WTC11 (cell line): ENCODE measurements at regions not wholly inside any gene's neighbourhood (a gene's known extent, or its start where the extent isn't known, plus 50 kb on each side); places are given as distances from the start of the nearest gene placed in this dataset.

Source experiments
- ATAC-seq: fragments of 200-7000 bp; cut with Tn5 transposase; 2 replicates; pipeline ENCODE4 v1.10.0; 2021; ENCODE audit warnings: mild to moderate bottlenecking, moderate library complexity
- CTCF ChIA-PET: fragments of 300-600 bp; sonication (Branson Sonifier 250); formaldehyde crosslinking; loops from one replicate; lab custom pipeline; 2021; ENCODE audit warnings: antibody characterized with exemption; lab: Charles Lee
- POLR2A ChIA-PET: fragments of 350-600 bp; sonication (Branson Sonifier 250); formaldehyde crosslinking; loops from one replicate; lab custom pipeline; 2021; ENCODE audit warnings: antibody characterized with exemption; lab: Charles Lee
- DNase-seq: peaks from one replicate; pipeline ENCODE4 v3.0.0; 2021; ENCODE audit warnings: low spot score
- H3K27ac Mint-ChIP-seq: 2 replicates; pipeline ENCODE4 v1.8.0; 2021; ENCODE audit warnings: mixed read lengths
- H3K27me3 Mint-ChIP-seq: 2 replicates; pipeline ENCODE4 v1.8.0; 2021; ENCODE audit warnings: low read depth, mild to moderate bottlenecking, moderate library complexity, mixed read lengths
- H3K36me3 Mint-ChIP-seq: 2 replicates; pipeline ENCODE4 v1.8.0; 2021; ENCODE audit warnings: mixed read lengths
- H3K4me1 Mint-ChIP-seq: 2 replicates; pipeline ENCODE4 v1.8.0; 2022; ENCODE audit warnings: mixed read lengths
- H3K4me3 Mint-ChIP-seq: 2 replicates; pipeline ENCODE4 v1.8.0; 2021; ENCODE audit warnings: mild to moderate bottlenecking, moderate library complexity, mixed read lengths
- H3K9me3 Mint-ChIP-seq: 2 replicates; pipeline ENCODE4 v1.8.0; 2021; ENCODE audit warnings: mixed read lengths
- CDX4 ChIP-seq: fragments of 250-450 bp; sonication (Bioruptor Pico); IDR thresholded peaks from 2 replicates; pipeline ENCODE4 v1.9.0; 2021; ENCODE audit warnings: moderate library complexity, mild to moderate bottlenecking, inconsistent platforms, borderline replicate concordance
- ETV6 ChIP-seq: sonication (generic); formaldehyde crosslinking; IDR thresholded peaks from 2 replicates; pipeline ENCODE4 v1.8.1; 2022; ENCODE audit warnings: mild to moderate bottlenecking, missing genetic modification reagents
- GTF2I ChIP-seq: fragments of 250-450 bp; sonication (Bioruptor Pico); conservative IDR thresholded peaks from 2 replicates; pipeline ENCODE4 v1.4.0; 2021; ENCODE audit warnings: mild to moderate bottlenecking
- IRF1 ChIP-seq: sonication (generic); formaldehyde crosslinking; IDR thresholded peaks from 2 replicates; pipeline ENCODE4 v1.8.0; 2023; ENCODE audit warnings: missing genetic modification reagents
- NR1H2 ChIP-seq: sonication (generic); formaldehyde crosslinking; IDR thresholded peaks from 2 replicates; pipeline ENCODE4 v1.9.0; 2021; ENCODE audit warnings: mild to moderate bottlenecking, moderate library complexity, missing genetic modification reagents
- NR2C2 ChIP-seq: sonication (generic); formaldehyde crosslinking; IDR thresholded peaks from 2 replicates; pipeline ENCODE4 v1.8.0; 2022; ENCODE audit warnings: mild to moderate bottlenecking, missing genetic modification reagents
- RELA ChIP-seq: sonication (generic); formaldehyde crosslinking; IDR thresholded peaks from 2 replicates; pipeline ENCODE4 v1.8.1; 2022; ENCODE audit warnings: missing genetic modification reagents, mild to moderate bottlenecking, borderline replicate concordance
- SMAD4 ChIP-seq: sonication (generic); formaldehyde crosslinking; IDR thresholded peaks from 2 replicates; pipeline ENCODE4 v1.8.0; 2022; ENCODE audit warnings: mild to moderate bottlenecking, missing genetic modification reagents
- TCF7 ChIP-seq: sonication (generic); formaldehyde crosslinking; IDR thresholded peaks from 2 replicates; pipeline ENCODE4 v1.8.0; 2022; ENCODE audit warnings: mild to moderate bottlenecking, low read depth, missing genetic modification reagents, moderate library complexity
- TEAD4 ChIP-seq: sonication (generic); formaldehyde crosslinking; IDR thresholded peaks from 2 replicates; pipeline ENCODE4 v1.8.0; 2022; ENCODE audit warnings: mild to moderate bottlenecking, missing genetic modification reagents
- TP53 ChIP-seq: sonication (generic); formaldehyde crosslinking; IDR thresholded peaks from 2 replicates; pipeline ENCODE4 v1.8.1; 2023; ENCODE audit warnings: mild to moderate bottlenecking, missing genetic modification reagents
- ZNF138 ChIP-seq: sonication (generic); formaldehyde crosslinking; conservative IDR thresholded peaks from 2 replicates; pipeline ENCODE4 v1.8.1; 2022; ENCODE audit warnings: mild to moderate bottlenecking, moderate library complexity, missing genetic modification reagents
- ZNF281 ChIP-seq: sonication (generic); formaldehyde crosslinking; IDR thresholded peaks from 2 replicates; pipeline ENCODE4 v1.8.0; 2023; ENCODE audit warnings: mild to moderate bottlenecking, missing genetic modification reagents
- ZNF317 ChIP-seq: sonication (generic); formaldehyde crosslinking; IDR thresholded peaks from 2 replicates; pipeline ENCODE4 v1.8.1; 2023; ENCODE audit warnings: low read depth, mild to moderate bottlenecking, moderate library complexity, missing genetic modification reagents, borderline replicate concordance
- ZNF396 ChIP-seq: fragments of 250-450 bp; sonication (Bioruptor Pico); IDR thresholded peaks from 2 replicates; pipeline ENCODE4 v1.8.0; 2021; ENCODE audit warnings: mild to moderate bottlenecking, moderate library complexity, borderline replicate concordance
- ZNF671 ChIP-seq: fragments of 250-450 bp; sonication (Bioruptor Pico); IDR thresholded peaks from 2 replicates; pipeline ENCODE4 v1.8.0; 2021; ENCODE audit warnings: mild to moderate bottlenecking
- TF ChIP-seq, protein P1 (sequence below): sonication (generic); formaldehyde crosslinking; IDR thresholded peaks from 2 replicates; pipeline ENCODE4 v1.8.0; 2022; ENCODE audit warnings: mild to moderate bottlenecking, missing genetic modification reagents
- TF ChIP-seq, protein P2 (sequence below): sonication (generic); formaldehyde crosslinking; IDR thresholded peaks from 2 replicates; pipeline ENCODE4 v1.8.1; 2023; ENCODE audit warnings: mild to moderate bottlenecking, missing genetic modification reagents
- TF ChIP-seq, protein P3 (sequence below): sonication (generic); formaldehyde crosslinking; IDR thresholded peaks from 2 replicates; pipeline ENCODE4 v1.8.1; 2023; ENCODE audit warnings: mild to moderate bottlenecking, missing genetic modification reagents, borderline replicate concordance

- Mint-ChIP-seq H3K9me3 (peaks cover 24% of the 10 kb centered on the region), H3K4me1 (no peaks in the 10 kb centered on the region)
- CTCF ChIA-PET, result no interaction called here
- TF ChIP-seq NR1H2, result no peak
- TF ChIP-seq NR2C2 (CRISPR knock-in tag), result no peak
- TF ChIP-seq, protein P1, sequence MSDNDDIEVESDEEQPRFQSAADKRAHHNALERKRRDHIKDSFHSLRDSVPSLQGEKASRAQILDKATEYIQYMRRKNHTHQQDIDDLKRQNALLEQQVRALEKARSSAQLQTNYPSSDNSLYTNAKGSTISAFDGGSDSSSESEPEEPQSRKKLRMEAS (CRISPR knock-in tag), result no peak
- no peak for TF ChIP-seq RELA (CRISPR knock-in tag)
- no peak for TF ChIP-seq TEAD4 (CRISPR knock-in tag)
- TF ChIP-seq ZNF396, result no peak
- TF ChIP-seq ETV6, result no peak
- TF ChIP-seq SMAD4, result no peak
- TF ChIP-seq TCF7 (CRISPR knock-in tag), result no peak
- TF ChIP-seq GTF2I, result no peak
- TF ChIP-seq ZNF138, result no peak
- TF ChIP-seq ZNF671 (CRISPR knock-in tag), result no peak
- no peak for TF ChIP-seq CDX4
- no peak for TF ChIP-seq ZNF281
- TF ChIP-seq, protein P2, sequence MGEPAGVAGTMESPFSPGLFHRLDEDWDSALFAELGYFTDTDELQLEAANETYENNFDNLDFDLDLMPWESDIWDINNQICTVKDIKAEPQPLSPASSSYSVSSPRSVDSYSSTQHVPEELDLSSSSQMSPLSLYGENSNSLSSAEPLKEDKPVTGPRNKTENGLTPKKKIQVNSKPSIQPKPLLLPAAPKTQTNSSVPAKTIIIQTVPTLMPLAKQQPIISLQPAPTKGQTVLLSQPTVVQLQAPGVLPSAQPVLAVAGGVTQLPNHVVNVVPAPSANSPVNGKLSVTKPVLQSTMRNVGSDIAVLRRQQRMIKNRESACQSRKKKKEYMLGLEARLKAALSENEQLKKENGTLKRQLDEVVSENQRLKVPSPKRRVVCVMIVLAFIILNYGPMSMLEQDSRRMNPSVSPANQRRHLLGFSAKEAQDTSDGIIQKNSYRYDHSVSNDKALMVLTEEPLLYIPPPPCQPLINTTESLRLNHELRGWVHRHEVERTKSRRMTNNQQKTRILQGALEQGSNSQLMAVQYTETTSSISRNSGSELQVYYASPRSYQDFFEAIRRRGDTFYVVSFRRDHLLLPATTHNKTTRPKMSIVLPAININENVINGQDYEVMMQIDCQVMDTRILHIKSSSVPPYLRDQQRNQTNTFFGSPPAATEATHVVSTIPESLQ (CRISPR knock-in tag), result no peak
- TF ChIP-seq, protein P3, sequence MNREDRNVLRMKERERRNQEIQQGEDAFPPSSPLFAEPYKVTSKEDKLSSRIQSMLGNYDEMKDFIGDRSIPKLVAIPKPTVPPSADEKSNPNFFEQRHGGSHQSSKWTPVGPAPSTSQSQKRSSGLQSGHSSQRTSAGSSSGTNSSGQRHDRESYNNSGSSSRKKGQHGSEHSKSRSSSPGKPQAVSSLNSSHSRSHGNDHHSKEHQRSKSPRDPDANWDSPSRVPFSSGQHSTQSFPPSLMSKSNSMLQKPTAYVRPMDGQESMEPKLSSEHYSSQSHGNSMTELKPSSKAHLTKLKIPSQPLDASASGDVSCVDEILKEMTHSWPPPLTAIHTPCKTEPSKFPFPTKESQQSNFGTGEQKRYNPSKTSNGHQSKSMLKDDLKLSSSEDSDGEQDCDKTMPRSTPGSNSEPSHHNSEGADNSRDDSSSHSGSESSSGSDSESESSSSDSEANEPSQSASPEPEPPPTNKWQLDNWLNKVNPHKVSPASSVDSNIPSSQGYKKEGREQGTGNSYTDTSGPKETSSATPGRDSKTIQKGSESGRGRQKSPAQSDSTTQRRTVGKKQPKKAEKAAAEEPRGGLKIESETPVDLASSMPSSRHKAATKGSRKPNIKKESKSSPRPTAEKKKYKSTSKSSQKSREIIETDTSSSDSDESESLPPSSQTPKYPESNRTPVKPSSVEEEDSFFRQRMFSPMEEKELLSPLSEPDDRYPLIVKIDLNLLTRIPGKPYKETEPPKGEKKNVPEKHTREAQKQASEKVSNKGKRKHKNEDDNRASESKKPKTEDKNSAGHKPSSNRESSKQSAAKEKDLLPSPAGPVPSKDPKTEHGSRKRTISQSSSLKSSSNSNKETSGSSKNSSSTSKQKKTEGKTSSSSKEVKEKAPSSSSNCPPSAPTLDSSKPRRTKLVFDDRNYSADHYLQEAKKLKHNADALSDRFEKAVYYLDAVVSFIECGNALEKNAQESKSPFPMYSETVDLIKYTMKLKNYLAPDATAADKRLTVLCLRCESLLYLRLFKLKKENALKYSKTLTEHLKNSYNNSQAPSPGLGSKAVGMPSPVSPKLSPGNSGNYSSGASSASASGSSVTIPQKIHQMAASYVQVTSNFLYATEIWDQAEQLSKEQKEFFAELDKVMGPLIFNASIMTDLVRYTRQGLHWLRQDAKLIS (CRISPR knock-in tag), result no peak
- TF ChIP-seq IRF1 (CRISPR knock-in tag), result no peak
- TF ChIP-seq ZNF317 (CRISPR knock-in tag), result no peak
- no peak for TF ChIP-seq TP53 (CRISPR knock-in tag)
- TF ChIP-seq, all 79 proteins: peak for 0
- POLR2A ChIA-PET, result no interaction called here
- H3K27me3 Mint-ChIP-seq, result no peaks in the 10 kb centered on the region
- H3K27ac Mint-ChIP-seq, result no peak overlapping the region
- no peak overlapping the region for H3K4me3 Mint-ChIP-seq
- DNase-seq, result no peak
- H3K36me3 Mint-ChIP-seq, result peaks cover 3% of the 10 kb centered on the region; the same call in 1 of the 2 replicates
- ATAC-seq, result no peak
These were observed 139.2 kb upstream of the CCNH start for GRCh38 chr5:87551911-87552310.
